ENCODE measurements at regions not wholly inside any gene's neighbourhood (a gene's known extent, or its start where the extent isn't known, plus 50 kb on each side); places are given as distances from the start of the nearest gene placed in this dataset.

- H3K36me3 ChIP-seq (ENCODE audit: insufficient read depth, low read length): no peaks in the 10 kb centered on the region
Measured at GRCh38 chr1:81512252-81513003, 288.3 kb upstream of the ADGRL2 start.

DNA sequence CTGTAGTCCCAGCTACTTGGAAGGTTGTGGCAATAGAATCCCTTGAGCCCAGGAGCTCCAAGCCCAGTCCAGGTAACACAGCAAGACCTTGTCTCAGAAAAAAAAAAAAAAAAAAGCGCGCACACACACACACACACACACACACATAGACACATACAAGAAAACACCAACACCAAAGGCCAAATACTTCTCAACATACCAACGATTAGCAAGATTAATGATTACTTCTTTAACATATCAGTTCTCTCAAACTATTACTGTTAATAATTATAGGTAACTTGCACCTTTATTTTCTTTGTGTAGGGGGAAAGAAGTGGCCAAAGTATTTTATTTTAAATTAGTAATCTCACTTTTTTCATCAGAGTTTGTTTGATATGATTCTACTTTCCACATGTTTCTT, 289.5 kb upstream of the ADGRL2 start:
- CTCF ChIA-PET (ENCODE audit: unreplicated experiment): no interaction called here
- no peak overlapping the region for H2AFZ ChIP-seq (ENCODE audit: low read length)
- H3K79me2 ChIP-seq (ENCODE audit: insufficient read depth, low read depth, low read length): no peaks in the 10 kb centered on the region
- no peak overlapping the region for H3K27ac ChIP-seq (ENCODE audit: low read depth, low read length, poor library complexity, severe bottlenecking)
- H3K4me3 ChIP-seq (ENCODE audit: low read depth, low read length, poor library complexity, severe bottlenecking): no peak overlapping the region
- intact Hi-C loops (cut with micrococcal nuclease; ENCODE audit: unreplicated experiment): no loop called here
- POLR2A ChIA-PET: interaction anchor here (0.6 to 1.1 kb wide), 3 partner anchors 12 to 776 kb away, joined by 3 to 4 read pairs (median 4); no protein-coding TSS in a partner anchor
- TF ChIP-seq, protein P1, sequence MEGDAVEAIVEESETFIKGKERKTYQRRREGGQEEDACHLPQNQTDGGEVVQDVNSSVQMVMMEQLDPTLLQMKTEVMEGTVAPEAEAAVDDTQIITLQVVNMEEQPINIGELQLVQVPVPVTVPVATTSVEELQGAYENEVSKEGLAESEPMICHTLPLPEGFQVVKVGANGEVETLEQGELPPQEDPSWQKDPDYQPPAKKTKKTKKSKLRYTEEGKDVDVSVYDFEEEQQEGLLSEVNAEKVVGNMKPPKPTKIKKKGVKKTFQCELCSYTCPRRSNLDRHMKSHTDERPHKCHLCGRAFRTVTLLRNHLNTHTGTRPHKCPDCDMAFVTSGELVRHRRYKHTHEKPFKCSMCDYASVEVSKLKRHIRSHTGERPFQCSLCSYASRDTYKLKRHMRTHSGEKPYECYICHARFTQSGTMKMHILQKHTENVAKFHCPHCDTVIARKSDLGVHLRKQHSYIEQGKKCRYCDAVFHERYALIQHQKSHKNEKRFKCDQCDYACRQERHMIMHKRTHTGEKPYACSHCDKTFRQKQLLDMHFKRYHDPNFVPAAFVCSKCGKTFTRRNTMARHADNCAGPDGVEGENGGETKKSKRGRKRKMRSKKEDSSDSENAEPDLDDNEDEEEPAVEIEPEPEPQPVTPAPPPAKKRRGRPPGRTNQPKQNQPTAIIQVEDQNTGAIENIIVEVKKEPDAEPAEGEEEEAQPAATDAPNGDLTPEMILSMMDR (conservative IDR thresholded peaks at IDR 0.05; ENCODE audit: low read length): no peak
- no peak for TF ChIP-seq EZH2phosphoT487 (IDR thresholded peaks at IDR 0.05; ENCODE audit: borderline replicate concordance, low read depth, low read length)
- H3K4me1 ChIP-seq (ENCODE audit: insufficient read depth, low read length, poor library complexity, severe bottlenecking): peaks cover 2% of the 10 kb centered on the region
- no peak for DNase-seq (ENCODE audit: low spot score)
- no peaks in the 10 kb centered on the region for H4K20me1 ChIP-seq (ENCODE audit: insufficient read depth, low read length)
- no TSS peak for BruUV-seq (replicated peaks)
- no peaks in the 10 kb centered on the region for H3K9me3 ChIP-seq (ENCODE audit: low read length)
- H3K9me2 ChIP-seq (ENCODE audit: insufficient read depth, low read length): no peaks in the 10 kb centered on the region
- no peak overlapping the region for H3K4me2 ChIP-seq (ENCODE audit: low read length)
- no peaks in the 10 kb centered on the region for H3K36me3 ChIP-seq (ENCODE audit: insufficient read depth, low read length)

More at GRCh38 chr1:81512252-81513003, 288.3 kb upstream of the ADGRL2 start:
- POLR2A ChIA-PET: no interaction called here
- CTCF ChIA-PET (ENCODE audit: unreplicated experiment): no interaction called here
- BruUV-seq (replicated peaks): no TSS peak
- Histone ChIP-seq H3K9me3 (ENCODE audit: low read length) (no peaks in the 10 kb centered on the region), H3K4me3 (ENCODE audit: low read depth, low read length, poor library complexity, severe bottlenecking) (no peak overlapping the region), H3K9me2 (ENCODE audit: insufficient read depth, low read length) (no peaks in the 10 kb centered on the region), H3K4me1 (ENCODE audit: insufficient read depth, low read length, poor library complexity, severe bottlenecking) (no peaks in the 10 kb centered on the region), H3K27ac (ENCODE audit: low read depth, low read length, poor library complexity, severe bottlenecking) (no peak overlapping the region), H2AFZ (ENCODE audit: low read length) (no peak overlapping the region), H4K20me1 (ENCODE audit: insufficient read depth, low read length) (no peaks in the 10 kb centered on the region), H3K4me2 (ENCODE audit: low read length) (no peak overlapping the region), H3K79me2 (ENCODE audit: insufficient read depth, low read depth, low read length) (no peaks in the 10 kb centered on the region)
- no peak for TF ChIP-seq EZH2phosphoT487 (IDR thresholded peaks at IDR 0.05; ENCODE audit: borderline replicate concordance, low read depth, low read length)
- TF ChIP-seq, protein P1 (conservative IDR thresholded peaks at IDR 0.05; ENCODE audit: low read length): no peak
- intact Hi-C loops (cut with micrococcal nuclease; ENCODE audit: unreplicated experiment): no loop called here
- no peak for DNase-seq (ENCODE audit: low spot score)

DNA sequence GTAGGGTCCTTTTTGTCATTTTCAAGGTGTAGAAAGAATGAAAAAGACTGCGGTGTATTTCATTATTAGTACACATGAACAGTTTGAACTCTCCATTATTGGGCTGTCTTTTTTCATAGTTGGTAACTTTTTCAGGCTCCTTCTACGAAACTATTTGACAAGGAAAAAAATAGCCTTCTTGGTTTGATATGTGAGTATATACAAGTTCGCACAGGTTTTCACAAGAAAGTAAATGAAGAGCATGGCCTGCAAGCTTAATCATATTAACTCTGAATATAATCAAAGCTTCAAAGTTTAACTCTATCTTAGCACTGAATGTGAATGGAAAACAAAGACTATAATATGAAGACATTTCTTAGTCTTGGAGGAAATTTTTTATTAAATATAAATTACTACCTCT, 290.0 kb upstream of the ADGRL2 start:
- CTCF ChIA-PET (ENCODE audit: unreplicated experiment): no interaction called here
- DNase-seq (ENCODE audit: low spot score): no peak
- no peaks in the 10 kb centered on the region for H4K20me1 ChIP-seq (ENCODE audit: insufficient read depth, low read length)
- no peak overlapping the region for H3K27ac ChIP-seq (ENCODE audit: low read depth, low read length, poor library complexity, severe bottlenecking)
- H3K4me3 ChIP-seq (ENCODE audit: low read depth, low read length, poor library complexity, severe bottlenecking): no peak overlapping the region
- no TSS peak for BruUV-seq (replicated peaks)
- H3K4me2 ChIP-seq (ENCODE audit: low read length): no peak overlapping the region
- intact Hi-C loops (cut with micrococcal nuclease; ENCODE audit: unreplicated experiment): no loop called here
- H2AFZ ChIP-seq (ENCODE audit: low read length): no peak overlapping the region
- H3K79me2 ChIP-seq (ENCODE audit: insufficient read depth, low read depth, low read length): no peaks in the 10 kb centered on the region
- H3K4me1 ChIP-seq (ENCODE audit: insufficient read depth, low read length, poor library complexity, severe bottlenecking): peaks cover 8% of the 10 kb centered on the region
- POLR2A ChIA-PET: interaction anchor here (0.6 to 1.1 kb wide), 3 partner anchors 12 to 777 kb away, joined by 3 to 4 read pairs (median 4); no protein-coding TSS in a partner anchor
- no peak for TF ChIP-seq EZH2phosphoT487 (IDR thresholded peaks at IDR 0.05; ENCODE audit: borderline replicate concordance, low read depth, low read length)
- TF ChIP-seq, protein P1 (conservative IDR thresholded peaks at IDR 0.05; ENCODE audit: low read length): no peak
- no peaks in the 10 kb centered on the region for H3K36me3 ChIP-seq (ENCODE audit: insufficient read depth, low read length)
- no peaks in the 10 kb centered on the region for H3K9me2 ChIP-seq (ENCODE audit: insufficient read depth, low read length)
- no peaks in the 10 kb centered on the region for H3K9me3 ChIP-seq (ENCODE audit: low read length)
